GM21717 (cell line): ENCODE measurements at regions not wholly inside any gene's neighbourhood (a gene's known extent, or its start where the extent isn't known, plus 50 kb on each side); places are given as distances from the start of the nearest gene placed in this dataset.
"Not testable (repeated sequence)": the region's sequence is repeated elsewhere in the genome, so short reads cannot be mapped to it uniquely, and the experiment has no call there.

Experiments
- ATAC-seq: cut with Tn5 transposase; IDR thresholded peaks from one replicate; pipeline ENCODE4 v1.9.1; 2021; ENCODE audit warnings: mild to moderate bottlenecking, moderate library complexity; ENCODE audit not compliant: unreplicated experiment

DNA sequence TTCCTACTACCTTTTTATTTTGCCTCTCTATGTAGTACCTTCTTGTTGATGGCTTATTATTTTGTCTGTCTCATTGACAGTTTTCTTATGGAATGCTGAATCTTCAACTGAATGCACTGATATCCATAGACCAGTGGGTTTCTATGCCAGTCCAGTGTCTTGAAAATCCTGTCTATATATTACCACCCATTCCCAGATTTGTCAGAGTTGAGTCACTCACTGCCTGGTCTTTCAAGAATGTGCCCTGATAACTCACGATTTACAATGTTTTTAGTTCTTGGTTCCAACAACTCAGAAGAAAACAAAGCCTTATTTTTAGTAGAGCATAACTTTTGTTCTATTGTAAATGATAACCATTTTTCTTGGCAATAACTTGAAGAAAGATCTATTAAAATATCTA, 606.0 kb upstream of the PITX2 start:
- no peak for ATAC-seq

DNA sequence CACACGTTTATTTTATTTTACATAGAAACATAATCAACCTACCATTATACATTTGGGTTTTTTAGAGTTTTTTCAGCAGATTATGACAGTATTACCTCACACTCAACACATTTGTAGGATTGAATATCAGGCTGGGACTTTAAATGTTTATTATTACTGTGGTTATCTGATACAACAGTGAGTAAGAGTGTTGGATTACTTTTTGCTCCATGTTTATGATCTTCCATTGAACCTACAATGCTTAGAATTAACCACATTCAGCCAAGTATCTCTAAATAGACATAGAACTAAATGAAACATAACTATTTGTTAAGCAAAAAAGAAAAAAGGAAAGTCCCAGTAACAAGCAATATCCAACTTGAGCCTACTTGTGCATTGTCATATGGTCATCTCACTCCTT, 607.4 kb upstream of the PITX2 start:
- no peak for ATAC-seq

DNA sequence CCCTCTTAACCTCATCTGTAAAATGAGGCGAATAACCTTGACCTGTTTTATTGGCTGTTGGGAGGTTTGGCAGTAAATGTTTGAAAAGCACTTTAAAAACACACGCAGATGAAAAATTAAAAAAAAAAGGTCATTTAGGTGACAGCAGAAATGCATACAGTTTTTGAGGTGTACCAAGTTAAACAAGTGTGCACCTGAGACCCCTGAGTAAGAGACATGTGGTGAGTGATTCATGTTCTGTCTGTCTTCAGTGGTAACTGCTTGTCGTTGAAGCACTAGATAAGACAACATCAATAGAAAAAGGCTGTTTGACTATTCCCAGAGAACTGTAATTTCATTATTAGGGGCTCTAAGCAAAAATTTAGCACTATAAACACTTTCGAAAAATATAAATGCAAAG, 608.4 kb upstream of the PITX2 start:
- ATAC-seq = no peak

DNA sequence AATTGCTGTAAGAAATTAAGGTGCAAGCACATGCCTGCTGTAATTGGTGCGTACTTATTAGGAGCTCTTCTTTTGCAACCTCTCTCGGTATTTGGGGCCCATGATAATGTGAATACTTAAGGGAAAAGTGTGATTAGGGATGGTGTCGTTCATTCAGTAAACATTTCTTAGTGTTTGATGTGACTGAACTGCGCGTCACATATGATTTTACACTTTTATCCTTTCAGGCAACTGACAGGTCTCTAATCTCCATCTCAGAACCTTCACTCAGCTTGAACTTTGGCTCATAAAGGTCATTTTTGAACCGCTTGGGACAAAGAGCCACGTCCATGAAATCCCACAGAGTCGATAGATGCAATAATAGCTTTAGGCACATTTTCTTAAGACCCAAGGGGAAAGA, 612.1 kb upstream of the PITX2 start:
- ATAC-seq = no peak

DNA sequence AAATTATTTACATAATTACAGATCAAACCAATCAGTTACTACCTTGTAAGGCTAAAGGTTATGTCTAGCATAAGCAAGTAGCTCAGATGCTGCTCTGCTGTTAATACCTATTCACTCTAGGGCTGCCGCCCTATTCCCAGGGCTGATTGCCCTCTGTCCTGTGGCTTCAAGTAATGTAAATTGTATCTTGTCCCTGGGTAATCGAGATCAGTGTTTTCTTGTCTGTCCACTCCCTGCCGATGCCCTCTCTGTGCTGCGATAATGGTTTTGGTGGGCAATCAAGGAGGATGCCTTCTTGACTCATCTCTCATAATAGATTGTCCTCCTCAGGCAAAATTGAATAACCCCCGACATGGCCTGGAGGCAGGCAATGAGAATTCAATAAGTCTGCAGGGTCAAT, 641.0 kb upstream of the PITX2 start:
- no peak for ATAC-seq

DNA sequence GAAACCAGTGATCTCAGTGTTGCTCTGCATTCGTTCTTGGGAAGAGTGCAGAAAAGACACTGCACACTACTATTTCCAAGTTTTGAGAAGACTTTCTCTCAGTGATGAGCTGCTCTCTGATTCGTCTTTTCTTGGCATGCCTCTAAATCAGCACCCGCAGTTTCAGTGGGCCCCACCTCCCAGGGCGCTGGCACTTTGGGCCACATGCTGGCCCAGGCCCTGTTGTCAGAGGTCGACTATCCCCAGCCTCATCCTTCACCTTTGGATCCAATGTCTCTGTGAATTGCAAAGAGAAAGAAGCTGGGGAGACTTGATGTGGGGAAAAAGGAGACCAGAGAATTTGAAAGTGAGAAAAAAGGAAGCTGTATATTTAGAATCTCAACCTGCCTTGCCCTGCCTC, 644.1 kb upstream of the PITX2 start:
- ATAC-seq = no peak

DNA sequence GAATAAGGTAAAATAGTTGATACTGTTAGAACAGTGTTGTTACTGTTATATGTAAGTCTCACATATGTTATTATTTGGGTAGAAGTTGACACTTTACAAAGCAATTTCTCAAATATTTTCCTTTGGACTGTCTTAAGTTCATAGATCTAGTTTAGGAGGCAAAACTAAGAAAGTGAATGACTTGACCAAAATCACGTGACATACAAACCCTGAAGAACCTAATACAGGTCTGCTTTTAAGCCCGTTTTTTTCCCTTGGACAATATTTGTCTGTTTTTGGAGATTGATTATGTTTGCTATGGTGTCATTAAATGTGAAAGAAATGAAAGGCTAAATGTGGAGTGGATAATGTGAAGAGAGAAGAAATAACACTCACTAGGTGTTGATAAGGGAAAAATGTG, 644.9 kb upstream of the PITX2 start:
- no peak for ATAC-seq

DNA sequence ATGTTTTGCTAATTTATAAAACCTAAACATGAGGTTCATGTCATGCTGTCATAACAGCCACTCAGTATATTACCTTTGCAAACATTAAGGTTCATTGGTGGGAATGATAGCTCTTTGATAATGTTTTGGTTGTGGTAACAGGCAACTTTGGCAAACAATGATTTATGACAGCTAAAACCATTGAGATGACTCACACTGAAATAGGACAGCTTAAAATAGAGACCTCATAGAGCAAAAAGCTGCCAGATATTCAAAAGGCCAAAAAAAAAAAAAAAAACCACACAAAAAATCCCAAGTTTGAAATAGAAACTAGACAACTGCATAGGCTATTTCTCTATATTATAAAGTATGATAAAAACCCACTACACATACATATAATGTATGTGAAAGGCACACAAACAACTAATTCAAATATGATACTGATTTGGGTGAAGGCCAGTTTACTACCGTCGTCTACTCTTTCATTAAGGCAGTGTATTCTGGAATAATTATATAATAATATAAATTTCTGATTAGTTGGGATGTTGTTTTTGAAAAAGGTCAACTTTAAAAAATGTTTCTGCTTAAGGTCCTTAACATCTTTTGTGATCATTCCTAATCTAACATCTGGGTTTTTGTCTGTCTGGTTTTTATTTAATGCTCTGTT, 646.0 kb upstream of the PITX2 start:
- ATAC-seq = peak; percentile 71

DNA sequence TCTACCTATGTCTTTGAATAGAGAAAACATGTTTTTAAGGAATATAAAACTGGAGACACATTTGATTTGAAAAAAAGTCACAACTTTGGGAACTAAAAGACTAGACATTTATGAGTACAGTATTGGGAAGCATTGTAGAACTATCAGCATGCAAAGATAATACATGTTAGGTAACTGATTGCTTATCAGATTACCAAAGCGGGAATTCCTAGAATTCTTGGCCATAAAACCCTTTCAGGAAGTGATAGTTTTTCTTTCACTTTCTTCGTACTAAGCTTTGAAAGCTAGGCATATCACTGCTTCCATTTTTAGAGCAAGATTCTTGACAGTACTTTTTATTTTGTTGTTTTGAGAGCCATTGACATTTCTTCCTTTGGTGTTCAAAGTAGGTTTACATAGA, 646.6 kb upstream of the PITX2 start:
- ATAC-seq = no peak

DNA sequence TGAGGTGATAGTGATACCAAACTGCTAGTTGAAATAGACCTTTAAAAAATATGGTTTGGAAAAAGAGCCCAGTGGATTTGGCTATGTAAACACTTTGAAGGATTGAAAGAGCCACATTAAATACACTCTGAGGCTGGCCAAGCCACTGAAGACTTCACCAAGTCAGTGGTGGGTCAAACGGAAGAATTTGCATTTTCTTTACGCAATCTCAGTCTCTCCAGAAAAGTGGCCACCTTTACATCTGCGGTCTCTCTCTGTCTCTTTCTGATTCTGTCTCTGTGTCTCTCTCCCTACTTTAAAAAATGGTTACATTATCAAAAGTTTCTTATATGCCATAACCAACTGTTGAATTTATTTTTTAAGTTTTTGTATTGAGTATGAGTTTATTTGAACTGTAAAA, 651.2 kb upstream of the PITX2 start:
- no peak for ATAC-seq

DNA sequence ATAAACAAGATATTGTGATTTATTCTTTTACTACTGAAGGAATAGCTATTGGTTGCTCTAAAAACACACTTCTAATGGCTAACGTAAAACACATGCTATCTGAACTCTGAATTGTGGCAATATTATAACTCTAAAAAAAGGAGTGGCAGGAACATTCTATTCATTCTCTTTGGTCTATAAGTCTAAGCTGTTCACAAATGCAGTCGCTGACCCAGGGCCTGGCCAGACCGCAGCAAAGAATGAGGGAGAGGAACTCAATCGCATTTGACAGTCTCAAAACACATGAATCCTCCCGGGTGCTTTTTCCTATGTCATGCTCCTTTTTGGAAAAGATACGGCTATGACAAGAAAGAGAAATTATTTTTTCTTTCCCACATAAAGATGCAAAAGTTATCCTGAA, 651.6 kb upstream of the PITX2 start:
- ATAC-seq = no peak

DNA sequence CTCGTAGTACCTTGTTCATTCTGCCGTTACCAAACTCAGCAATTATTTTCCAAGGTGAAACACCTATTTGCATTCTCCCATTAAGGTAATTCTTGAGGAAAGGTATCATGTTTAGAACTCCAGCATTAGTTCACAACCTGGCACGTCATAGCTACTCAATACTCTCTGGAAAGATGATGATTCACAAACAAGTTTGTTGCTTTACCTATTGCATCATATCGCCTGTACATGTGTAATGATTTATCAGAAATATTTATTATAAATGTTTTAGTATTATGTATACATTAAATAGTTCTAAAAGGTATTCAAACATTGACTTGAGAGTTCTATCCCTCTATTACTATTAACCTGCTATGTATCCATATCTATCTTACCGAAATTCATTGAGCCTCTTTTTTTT, 658.3 kb upstream of the PITX2 start:
- ATAC-seq = no peak

DNA sequence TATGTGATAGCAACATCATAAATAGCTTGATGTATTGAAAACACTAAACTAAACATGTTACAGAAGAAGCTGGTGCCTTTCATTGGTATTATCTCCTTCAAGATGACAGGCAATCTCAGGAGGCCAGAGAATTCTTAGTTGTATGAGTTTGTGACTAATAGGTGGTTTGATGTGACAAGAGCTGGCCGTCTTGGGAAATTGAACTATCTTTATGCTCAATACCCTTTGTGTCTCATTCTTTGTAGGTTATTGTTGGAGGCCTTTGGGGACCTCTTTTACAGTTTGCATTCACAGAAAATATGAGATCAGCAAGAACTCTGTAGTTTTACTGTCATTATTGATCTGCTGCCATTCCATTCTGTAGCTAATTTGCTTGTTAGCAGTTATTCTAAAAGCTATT, 659.2 kb upstream of the PITX2 start:
- ATAC-seq = no peak

DNA sequence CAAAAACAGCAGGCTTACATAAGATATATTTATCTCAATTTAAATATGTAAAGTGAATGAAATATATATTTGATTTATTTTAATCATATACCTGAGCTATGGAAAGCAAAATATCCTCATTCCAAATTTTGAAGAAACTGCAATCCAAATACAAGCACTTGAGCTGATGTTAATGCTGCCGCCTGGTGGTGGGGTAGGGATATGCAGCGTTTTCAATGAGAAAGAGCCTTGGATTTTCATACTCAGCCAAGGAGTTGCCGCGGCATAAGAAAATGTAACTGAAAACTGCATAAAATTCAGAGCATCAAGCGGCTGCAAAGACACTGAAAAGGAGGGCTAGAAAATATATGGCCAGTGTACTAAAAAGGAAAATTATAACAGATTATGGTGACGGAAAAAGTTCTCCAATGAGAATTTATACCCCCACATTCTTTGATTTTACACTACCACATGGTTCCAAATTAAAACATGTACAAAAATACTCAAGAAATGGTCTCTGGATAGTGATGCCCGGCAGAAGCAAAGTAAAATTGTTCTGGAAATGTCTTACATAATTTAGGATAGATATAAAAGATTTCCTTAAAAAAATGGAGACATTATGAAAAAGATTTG, 660.3 kb upstream of the PITX2 start:
- ATAC-seq = peak; percentile 77

DNA sequence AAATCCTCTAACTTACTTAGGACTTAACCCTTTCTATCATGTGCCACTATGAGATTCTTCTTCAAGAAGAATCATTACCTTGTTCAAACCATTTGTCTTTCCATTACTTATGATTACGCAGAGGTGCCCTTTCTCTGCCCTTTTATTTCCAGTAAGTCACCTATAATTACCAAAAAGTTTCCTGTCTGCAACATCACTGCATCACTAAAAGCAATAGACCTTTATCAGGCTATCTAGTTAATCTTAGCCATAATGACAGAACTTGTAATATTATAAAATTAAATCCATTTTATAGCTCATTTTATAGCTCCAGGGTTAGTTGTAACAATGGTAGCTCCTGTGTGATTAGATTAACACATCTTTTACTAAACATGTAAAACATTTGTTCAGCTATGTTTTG, 673.6 kb upstream of the PITX2 start:
- no peak for ATAC-seq

DNA sequence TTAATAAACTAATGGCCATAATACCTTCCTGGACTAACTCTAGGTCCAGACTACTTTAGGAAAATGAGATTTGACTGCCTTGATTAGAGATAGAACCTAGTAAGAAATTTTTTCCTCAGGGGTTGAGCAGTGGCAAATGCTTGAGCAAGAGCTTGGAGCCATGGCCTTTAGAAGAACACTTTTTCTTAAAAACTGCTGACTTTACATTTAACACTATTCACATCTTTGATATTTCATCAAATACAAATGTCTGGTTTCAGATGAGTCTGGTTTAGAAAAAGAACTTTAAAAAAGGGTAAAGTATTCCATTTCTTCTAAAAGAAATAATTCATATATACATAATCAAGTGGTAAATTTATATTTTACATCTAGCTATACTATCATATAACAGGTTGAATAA, 680.9 kb upstream of the PITX2 start:
- ATAC-seq = no peak

DNA sequence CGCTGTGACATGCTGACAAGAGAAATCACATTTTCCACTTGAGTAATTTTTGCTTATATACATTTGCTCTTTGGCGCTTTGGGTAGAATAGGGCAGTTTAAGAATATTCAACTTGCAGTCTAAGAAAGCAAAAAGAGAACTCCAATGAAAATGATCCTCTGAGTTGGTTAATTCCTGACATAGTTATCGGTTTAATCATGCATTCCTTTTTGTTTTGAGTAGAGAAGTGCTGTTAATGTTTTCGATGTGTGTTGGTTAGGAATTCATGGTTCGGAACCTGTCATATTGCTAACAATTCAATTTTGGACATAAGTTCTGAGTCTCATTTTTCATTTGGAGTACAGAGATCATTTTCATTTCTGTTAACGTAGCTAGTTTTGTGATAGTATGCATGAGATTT, 700.6 kb upstream of the PITX2 start:
- no peak for ATAC-seq

DNA sequence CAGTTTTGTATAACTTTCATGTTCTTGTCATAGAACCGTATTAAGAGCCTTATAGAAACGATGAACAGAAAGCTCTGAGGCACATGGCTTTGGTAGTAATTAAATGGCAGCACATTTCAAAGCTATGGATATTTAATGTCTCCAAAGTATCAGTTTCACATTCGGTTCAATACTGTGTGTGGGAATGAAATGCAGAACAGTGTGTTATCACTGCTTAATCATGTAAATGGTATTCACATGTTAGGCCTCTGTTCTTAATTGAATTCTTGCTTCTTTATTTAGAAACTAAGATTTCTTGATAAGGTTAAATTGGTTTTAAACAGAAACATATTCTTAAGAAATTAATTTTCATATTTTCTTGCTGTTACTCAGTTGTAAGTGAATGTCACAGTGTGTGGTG, 701.0 kb upstream of the PITX2 start:
- no peak for ATAC-seq

DNA sequence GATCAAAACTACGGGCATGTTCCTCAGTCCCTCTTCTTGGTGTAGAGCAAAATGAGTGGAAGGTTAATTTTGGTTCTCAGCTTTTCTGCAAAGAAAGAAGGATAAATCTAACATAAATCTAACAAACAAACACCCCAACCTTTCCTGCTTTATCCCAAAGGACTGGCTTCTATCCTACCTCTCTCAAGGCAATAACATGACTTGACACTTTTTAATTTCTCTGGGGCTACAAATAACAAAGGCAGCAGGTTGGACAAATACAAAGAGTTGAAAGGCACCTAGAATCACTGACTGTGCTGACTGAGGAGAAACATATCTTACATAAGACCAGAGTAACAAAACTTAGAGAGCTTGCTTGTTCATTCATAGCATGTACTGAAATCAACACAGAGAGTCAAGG, 703.6 kb upstream of the PITX2 start:
- no peak for ATAC-seq

DNA sequence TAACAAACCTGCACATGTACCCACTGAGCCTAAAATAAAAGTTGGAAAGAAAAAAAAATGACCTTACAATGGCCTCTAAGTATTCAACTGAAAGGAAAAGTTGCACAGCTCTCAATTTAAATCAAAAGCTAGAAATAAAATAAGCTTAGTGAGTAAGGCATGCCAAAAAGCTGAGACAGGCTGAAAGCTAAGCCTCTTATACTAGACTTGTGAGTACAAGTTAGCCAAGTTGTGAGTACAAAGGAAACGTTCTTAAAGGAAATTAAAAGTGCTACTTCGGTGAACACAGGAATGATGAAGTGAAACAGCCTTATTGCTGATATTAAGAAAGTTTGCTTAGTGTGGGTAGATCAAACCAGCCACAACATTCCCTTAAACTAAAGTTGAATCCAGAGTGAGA, 707.9 kb upstream of the PITX2 start:
- no peak for ATAC-seq

DNA sequence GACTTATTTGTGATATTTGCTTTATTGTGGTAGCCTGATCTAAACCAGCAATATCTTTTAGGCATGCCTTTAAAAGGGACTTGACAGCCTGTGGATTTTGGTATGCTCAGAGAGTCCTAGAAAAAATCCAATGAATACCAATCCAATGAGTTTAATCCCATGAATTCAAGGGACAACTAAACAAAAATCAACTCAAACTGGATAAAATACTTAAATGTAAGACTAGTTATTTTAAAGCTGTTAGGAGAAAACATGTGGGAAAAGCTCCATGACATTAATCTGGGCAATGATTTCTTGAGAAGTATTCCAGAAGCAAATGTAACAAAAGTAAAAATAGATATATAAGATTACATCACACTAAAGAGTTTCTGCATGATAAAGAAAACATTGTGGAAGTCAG, 711.5 kb upstream of the PITX2 start:
- ATAC-seq = no peak

DNA sequence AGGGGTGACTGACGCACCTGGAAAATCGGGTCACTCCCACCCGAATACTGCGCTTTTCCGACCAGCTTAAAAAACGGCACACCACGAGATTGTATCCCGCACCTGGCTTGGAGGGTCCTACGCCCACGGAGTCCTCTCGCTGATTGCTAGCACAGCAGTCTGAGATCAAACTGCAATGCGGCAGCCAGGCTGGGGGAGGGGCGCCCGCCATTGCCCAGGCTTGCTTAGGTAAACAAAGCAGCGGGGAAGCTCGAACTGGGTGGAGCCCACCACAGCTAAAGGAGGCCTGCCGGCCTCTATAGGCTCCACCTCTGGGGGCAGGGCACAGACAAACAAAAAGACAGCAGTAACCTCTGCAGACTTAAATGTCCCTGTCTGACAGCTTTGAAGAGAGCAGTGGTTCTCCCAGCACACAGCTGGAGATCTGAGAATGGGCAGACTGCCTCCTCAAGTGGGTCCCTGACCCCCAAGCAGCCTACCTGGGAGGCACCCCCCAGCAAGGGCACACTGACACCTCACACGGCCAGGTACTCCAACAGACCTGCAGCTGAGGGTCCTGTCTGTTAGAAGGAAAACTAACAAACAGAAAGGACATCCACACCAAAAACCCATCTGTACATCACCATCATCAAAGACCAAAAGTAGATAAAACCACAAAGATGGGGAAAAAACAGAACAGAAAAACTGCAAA, 714.5 kb upstream of the PITX2 start:
- not testable (repeated sequence) for ATAC-seq

DNA sequence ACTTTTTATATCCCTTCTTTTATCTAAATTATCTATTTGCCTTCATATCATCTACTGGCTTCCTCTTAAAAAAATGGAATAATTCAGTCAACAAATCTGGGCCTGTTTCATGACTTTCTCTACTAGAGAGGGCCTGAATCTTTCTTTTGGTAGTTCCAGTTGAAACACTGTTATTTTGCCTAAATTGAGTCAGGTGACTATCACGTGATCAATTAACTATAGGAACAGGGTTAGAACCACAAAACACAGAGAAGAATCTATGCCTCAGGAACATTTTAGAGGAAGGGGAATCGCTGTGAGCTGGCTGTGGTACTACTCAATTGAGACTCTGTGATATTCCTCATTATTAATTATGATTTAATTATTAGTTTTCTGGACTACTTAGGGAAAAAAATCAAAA, 736.7 kb upstream of the PITX2 start:
- no peak for ATAC-seq
